Vagina (tissue), 2 donors: ENCODE measurements at regions not wholly inside any gene's neighbourhood (a gene's known extent, or its start where the extent isn't known, plus 50 kb on each side); places are given as distances from the start of the nearest gene placed in this dataset.

Experiments used
- DNase-seq, 2 donors: peaks; one replicate each; pipeline ENCODE4 v3.0.0-alpha.2; 2017; ENCODE audit errors: extremely low spot score in 2 of 2
- H3K27ac ChIP-seq: fragments of 200-600 bp; sonication (generic); one replicate; pipeline ENCODE4 v1.5.1; 2019
- H3K27me3 ChIP-seq: fragments of 200-600 bp; sonication (generic); one replicate; pipeline ENCODE4 v1.5.1; 2019
- H3K36me3 ChIP-seq, 2 donors: fragments of 200-600 bp; sonication (generic); one replicate each; pipeline ENCODE4 v1.5.1; 2017 to 2019
- H3K4me1 ChIP-seq: fragments of 200-600 bp; sonication (generic); one replicate; pipeline ENCODE4 v1.5.1; 2019
- H3K4me3 ChIP-seq, 2 donors: fragments of 200-600 bp; sonication (generic); 1 replicate in 1 of 2; 2 replicates in 1 of 2; pipeline ENCODE4 v1.5.1; 2016 to 2019
- H3K9me3 ChIP-seq: fragments of 200-600 bp; sonication (generic); one replicate; pipeline ENCODE4 v1.5.1; 2019
- CTCF ChIP-seq, 3 experiments: fragments of 450-650 bp in 2 of 3; fragments of 200-600 bp in 1 of 3; sonication (generic) in 1 of 3; IDR thresholded peaks; one replicate each; pipeline ENCODE4 v1.5.1; 2017 to 2019; ENCODE audit warnings: antibody characterized with exemption in 3 of 3, mild to moderate bottlenecking in 2 of 3, moderate library complexity in 2 of 3
- POLR2A ChIP-seq, 2 donors: fragments of 450-650 bp; IDR thresholded peaks; one replicate each; pipeline ENCODE4 v1.6.1; 2017; ENCODE audit warnings: antibody characterized with exemption in 2 of 2, mild to moderate bottlenecking in 2 of 2, moderate library complexity in 2 of 2
- POLR2AphosphoS5 ChIP-seq, 2 donors: sonication (generic); formaldehyde crosslinking; IDR thresholded peaks; one replicate each; pipeline ENCODE4 v1.9.0; 2017; ENCODE audit warnings: antibody characterized with exemption in 2 of 2, mild to moderate bottlenecking in 2 of 2, low read depth in 1 of 2; ENCODE audit not compliant: insufficient read depth in 1 of 2
- intact Hi-C: fragments of 100-400 bp; cut with DNase I; formaldehyde crosslinking; loops from one replicate; pipeline ENCODE4 v1.15.1; 2023

GRCh38 chr13:78915015-78915414 is 256.1 kb upstream of the OBI1 start:
- Histone ChIP-seq H3K9me3 (no peaks in the 10 kb centered on the region), H3K27ac (no peak overlapping the region), H3K4me3 (no peak overlapping the region), H3K27me3 (no peaks in the 10 kb centered on the region), H3K36me3 (no peaks in the 10 kb centered on the region), H3K4me1 (no peaks in the 10 kb centered on the region)
- intact Hi-C loops = no loop called here
- TF ChIP-seq CTCF (IDR thresholded peaks at IDR 0.05) = no peak
- TF ChIP-seq POLR2AphosphoS5 (IDR thresholded peaks at IDR 0.05; ENCODE audit: insufficient read depth in 1 of 2, low read depth in 1 of 2) = no peak
- TF ChIP-seq POLR2A (IDR thresholded peaks at IDR 0.05) = no peak
- DNase-seq = no peak

GRCh38 chr13:78913656-78914055 is 254.7 kb upstream of the OBI1 start:
- no peak for DNase-seq
- H3K27me3 ChIP-seq = no peaks in the 10 kb centered on the region

GRCh38 chr13:78910147-78910546 is 251.2 kb upstream of the OBI1 start:
- H3K4me3 ChIP-seq = no peak overlapping the region
- intact Hi-C loops = no loop called here
- no peaks in the 10 kb centered on the region for H3K36me3 ChIP-seq
- no peaks in the 10 kb centered on the region for H3K9me3 ChIP-seq
- H3K27me3 ChIP-seq = no peaks in the 10 kb centered on the region
- H3K4me1 ChIP-seq = no peaks in the 10 kb centered on the region
- H3K27ac ChIP-seq = no peak overlapping the region
- TF ChIP-seq POLR2AphosphoS5 (IDR thresholded peaks at IDR 0.05; ENCODE audit: insufficient read depth in 1 of 2, low read depth in 1 of 2) (no peak), POLR2A (IDR thresholded peaks at IDR 0.05) (no peak), CTCF (IDR thresholded peaks at IDR 0.05) (no peak)
- DNase-seq = no peak

More at GRCh38 chr13:78913656-78914055, 254.7 kb upstream of the OBI1 start:
- Histone ChIP-seq H3K36me3 (no peaks in the 10 kb centered on the region), H3K4me1 (no peaks in the 10 kb centered on the region), H3K9me3 (no peaks in the 10 kb centered on the region), H3K4me3 (no peak overlapping the region), H3K27ac (no peak overlapping the region)
- TF ChIP-seq CTCF (IDR thresholded peaks at IDR 0.05) (no peak), POLR2A (IDR thresholded peaks at IDR 0.05) (no peak), POLR2AphosphoS5 (IDR thresholded peaks at IDR 0.05; ENCODE audit: insufficient read depth in 1 of 2, low read depth in 1 of 2) (no peak)
- intact Hi-C loops = no loop called here

GRCh38 chr13:78909276-78909675 is 250.3 kb upstream of the OBI1 start:
- intact Hi-C loops = no loop called here
- H3K27ac ChIP-seq = no peak overlapping the region

GRCh38 chr13:78907006-78907405 is 248.1 kb upstream of the OBI1 start:
- Histone ChIP-seq H3K36me3 (no peaks in the 10 kb centered on the region), H3K9me3 (no peaks in the 10 kb centered on the region), H3K4me1 (no peaks in the 10 kb centered on the region), H3K4me3 (no peak overlapping the region), H3K27ac (no peak overlapping the region), H3K27me3 (no peaks in the 10 kb centered on the region)
- no peak for TF ChIP-seq CTCF (IDR thresholded peaks at IDR 0.05)
- TF ChIP-seq POLR2AphosphoS5 (IDR thresholded peaks at IDR 0.05; ENCODE audit: insufficient read depth in 1 of 2, low read depth in 1 of 2) = no peak
- no peak for TF ChIP-seq POLR2A (IDR thresholded peaks at IDR 0.05)
- no peak for DNase-seq
- intact Hi-C loops = no loop called here

More at GRCh38 chr13:78909276-78909675, 250.3 kb upstream of the OBI1 start:
- Histone ChIP-seq H3K4me3 (no peak overlapping the region), H3K9me3 (no peaks in the 10 kb centered on the region), H3K36me3 (no peaks in the 10 kb centered on the region), H3K4me1 (no peaks in the 10 kb centered on the region), H3K27me3 (no peaks in the 10 kb centered on the region)
- DNase-seq = no peak
- TF ChIP-seq POLR2A (IDR thresholded peaks at IDR 0.05) = no peak
- no peak for TF ChIP-seq CTCF (IDR thresholded peaks at IDR 0.05)
- TF ChIP-seq POLR2AphosphoS5 (IDR thresholded peaks at IDR 0.05; ENCODE audit: insufficient read depth in 1 of 2, low read depth in 1 of 2) = no peak
